MCF 10A (cell line): ENCODE measurements at regions not wholly inside any gene's neighbourhood (a gene's known extent, or its start where the extent isn't known, plus 50 kb on each side); places are given as distances from the start of the nearest gene placed in this dataset.

Experiments
- BruUV-seq: library from RNA; stranded (reverse); fragments of 400-500 nt; replicated peaks from 2 replicates; lab custom pipeline; 2021; lab: Mats Ljungman, UMichigan
- CTCF ChIA-PET: fragments of 300-600 bp; sonication (Branson Sonifier 250); formaldehyde crosslinking; extraction: SDS; loops from one replicate; lab custom pipeline; 2021; ENCODE audit warnings: antibody characterized with exemption, inconsistent platforms; lab: Yijun Ruan, JAX
- POLR2A ChIA-PET: fragments of 300-600, 350-650 bp; sonication (Branson Sonifier 250); formaldehyde crosslinking; extraction: SDS; loops from one replicate; lab custom pipeline; 2020; ENCODE audit warnings: antibody characterized with exemption, inconsistent platforms; lab: Yijun Ruan, JAX
- DNase-seq: peaks from one replicate; pipeline ENCODE4 v3.0.0-alpha.2; 2018; ENCODE audit not compliant: unreplicated experiment
- H3K27ac Mint-ChIP-seq: one replicate; pipeline ENCODE4 v1.8.0; 2022; ENCODE audit warnings: mild to moderate bottlenecking, low read depth, mixed read lengths; ENCODE audit not compliant: unreplicated experiment
- H3K27me3 Mint-ChIP-seq: one replicate; pipeline ENCODE4 v1.8.0; 2022; ENCODE audit warnings: mixed read lengths; ENCODE audit not compliant: insufficient read depth, unreplicated experiment
- H3K36me3 Mint-ChIP-seq: one replicate; pipeline ENCODE4 v1.8.0; 2022; ENCODE audit warnings: mild to moderate bottlenecking, moderate library complexity, mixed read lengths; ENCODE audit not compliant: insufficient read depth, unreplicated experiment
- H3K4me1 Mint-ChIP-seq: one replicate; pipeline ENCODE4 v1.8.0; 2022; ENCODE audit warnings: mixed read lengths; ENCODE audit not compliant: insufficient read depth, unreplicated experiment
- H3K4me3 Mint-ChIP-seq: one replicate; pipeline ENCODE4 v1.8.0; 2022; ENCODE audit warnings: mild to moderate bottlenecking, moderate library complexity, mixed read lengths; ENCODE audit not compliant: unreplicated experiment
- H3K9me3 Mint-ChIP-seq: one replicate; pipeline ENCODE4 v1.8.0; 2022; ENCODE audit warnings: mixed read lengths; ENCODE audit not compliant: unreplicated experiment
- intact Hi-C: fragments of 100-400 bp; cut with micrococcal nuclease; formaldehyde crosslinking; loops from 2 replicates; pipeline ENCODE4 v1.14.1; 2022
- TF ChIP-seq, protein P1 (sequence below): fragments of 200-600 bp; IDR thresholded peaks from one replicate; pipeline ENCODE4 v1.8.0; 2022; ENCODE audit warnings: antibody characterized with exemption, mild to moderate bottlenecking; ENCODE audit not compliant: unreplicated experiment

DNA sequence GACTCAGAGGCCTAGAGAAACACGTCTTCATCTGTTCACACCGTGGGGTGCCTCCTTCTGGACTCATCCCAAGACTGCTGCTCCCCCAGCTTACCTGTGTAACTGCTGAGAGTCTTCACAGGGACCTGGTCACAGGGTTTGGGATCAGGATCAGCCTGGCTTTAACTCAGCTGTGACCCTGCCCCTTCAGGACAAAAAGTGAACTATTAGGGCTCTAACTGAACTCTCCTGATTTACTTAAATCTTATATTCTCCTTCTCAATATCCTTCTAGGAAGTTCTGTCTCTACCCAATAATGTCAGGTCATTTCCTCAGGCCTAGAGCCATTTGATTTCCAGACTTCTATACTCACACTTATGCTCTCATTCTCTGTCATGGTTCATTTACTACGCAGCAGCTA is 108.4 kb downstream of the ZNF280B start:
- ChIA-PET CTCF (no interaction called here), POLR2A (no interaction called here)
- H3K4me1 Mint-ChIP-seq, result peaks cover 5% of the 10 kb centered on the region
- H3K36me3 Mint-ChIP-seq, result no peaks in the 10 kb centered on the region
- no peak overlapping the region for H3K4me3 Mint-ChIP-seq
- TF ChIP-seq, protein P1, sequence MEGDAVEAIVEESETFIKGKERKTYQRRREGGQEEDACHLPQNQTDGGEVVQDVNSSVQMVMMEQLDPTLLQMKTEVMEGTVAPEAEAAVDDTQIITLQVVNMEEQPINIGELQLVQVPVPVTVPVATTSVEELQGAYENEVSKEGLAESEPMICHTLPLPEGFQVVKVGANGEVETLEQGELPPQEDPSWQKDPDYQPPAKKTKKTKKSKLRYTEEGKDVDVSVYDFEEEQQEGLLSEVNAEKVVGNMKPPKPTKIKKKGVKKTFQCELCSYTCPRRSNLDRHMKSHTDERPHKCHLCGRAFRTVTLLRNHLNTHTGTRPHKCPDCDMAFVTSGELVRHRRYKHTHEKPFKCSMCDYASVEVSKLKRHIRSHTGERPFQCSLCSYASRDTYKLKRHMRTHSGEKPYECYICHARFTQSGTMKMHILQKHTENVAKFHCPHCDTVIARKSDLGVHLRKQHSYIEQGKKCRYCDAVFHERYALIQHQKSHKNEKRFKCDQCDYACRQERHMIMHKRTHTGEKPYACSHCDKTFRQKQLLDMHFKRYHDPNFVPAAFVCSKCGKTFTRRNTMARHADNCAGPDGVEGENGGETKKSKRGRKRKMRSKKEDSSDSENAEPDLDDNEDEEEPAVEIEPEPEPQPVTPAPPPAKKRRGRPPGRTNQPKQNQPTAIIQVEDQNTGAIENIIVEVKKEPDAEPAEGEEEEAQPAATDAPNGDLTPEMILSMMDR, result no peak
- BruUV-seq, result no TSS peak
- H3K9me3 Mint-ChIP-seq, result no peaks in the 10 kb centered on the region
- peaks cover 32% of the 10 kb centered on the region for H3K27me3 Mint-ChIP-seq
- intact Hi-C loops, result no loop called here
- no peak for DNase-seq
- H3K27ac Mint-ChIP-seq, result no peak overlapping the region

DNA sequence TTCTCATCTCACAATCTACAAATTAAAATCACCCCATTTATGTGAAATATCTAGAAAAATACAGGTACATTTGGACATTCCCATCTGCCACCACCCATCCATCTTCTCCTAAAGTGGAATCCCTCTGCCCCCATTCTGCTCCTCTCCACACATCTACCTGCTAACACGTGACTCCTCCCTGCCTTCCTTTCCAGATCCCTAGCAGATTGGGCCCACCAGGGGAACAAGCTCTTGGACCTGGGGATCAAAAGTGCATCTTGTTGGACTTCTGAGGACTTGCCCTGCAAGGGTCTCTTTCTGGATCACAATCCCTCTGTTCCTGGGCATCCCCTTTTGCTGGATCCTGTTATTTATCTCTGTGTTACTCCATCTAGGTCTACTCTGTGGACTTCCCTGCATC is 107.6 kb downstream of the ZNF280B start:
- ChIA-PET CTCF (interaction anchor here (0.6 to 0.7 kb wide), 2 partner anchors 16 to 977 kb away, joined by 3 to 4 read pairs; no protein-coding TSS in a partner anchor), POLR2A (no interaction called here)
- Mint-ChIP-seq H3K36me3 (no peaks in the 10 kb centered on the region), H3K27me3 (peaks cover 40% of the 10 kb centered on the region), H3K27ac (no peak overlapping the region), H3K9me3 (no peaks in the 10 kb centered on the region), H3K4me3 (no peak overlapping the region), H3K4me1 (peaks cover 5% of the 10 kb centered on the region)
- TF ChIP-seq, protein P1, result no peak
- no peak for DNase-seq
- no TSS peak for BruUV-seq
- intact Hi-C loops, result no loop called here

- intact Hi-C loops, result no loop called here
- no TSS peak for BruUV-seq
- no peaks in the 10 kb centered on the region for H3K36me3 Mint-ChIP-seq
- H3K27ac Mint-ChIP-seq, result no peak overlapping the region
- TF ChIP-seq, protein P1, result no peak
- CTCF ChIA-PET, result interaction anchor here (0.6 to 0.7 kb wide), 3 partner anchors 16 to 976 kb away, joined by 3 to 4 read pairs (median 4); no protein-coding TSS in a partner anchor
- H3K9me3 Mint-ChIP-seq, result no peaks in the 10 kb centered on the region
- H3K4me3 Mint-ChIP-seq, result no peak overlapping the region
- POLR2A ChIA-PET, result no interaction called here
- peaks cover 5% of the 10 kb centered on the region for H3K4me1 Mint-ChIP-seq
- peaks cover 44% of the 10 kb centered on the region for H3K27me3 Mint-ChIP-seq
- no peak for DNase-seq
Measured at GRCh38 chr22:22401381-22401780, 107.2 kb downstream of the ZNF280B start.

DNA sequence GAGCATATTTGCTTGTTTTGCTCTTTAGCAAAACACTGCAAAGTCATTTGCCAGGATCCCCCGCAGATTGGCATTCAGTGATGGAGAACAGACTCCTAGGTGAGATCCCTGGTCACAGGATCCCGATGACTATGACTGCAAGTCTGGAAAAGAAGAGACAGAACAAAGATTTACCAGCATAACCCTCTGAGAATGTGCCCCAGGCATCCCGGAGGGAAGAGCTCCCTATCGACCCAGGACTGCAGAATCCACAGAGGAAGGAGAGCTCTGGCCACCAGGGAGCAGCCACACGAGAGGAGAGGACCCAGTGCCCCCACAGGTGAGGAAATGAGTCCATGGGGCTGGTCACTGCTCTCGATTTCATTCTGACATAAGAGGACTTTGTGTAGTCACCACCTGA is 105.2 kb downstream of the ZNF280B start:
- no TSS peak for BruUV-seq
- Mint-ChIP-seq H3K27me3 (peaks cover 63% of the 10 kb centered on the region), H3K9me3 (no peaks in the 10 kb centered on the region), H3K4me1 (no peaks in the 10 kb centered on the region), H3K4me3 (no peak overlapping the region), H3K36me3 (no peaks in the 10 kb centered on the region), H3K27ac (no peak overlapping the region)
- ChIA-PET POLR2A (no interaction called here), CTCF (no interaction called here)
- TF ChIP-seq, protein P1, result no peak
- no peak for DNase-seq
- intact Hi-C loops, result no loop called here
